ENCODE measurements at regions not wholly inside any gene's neighbourhood (a gene's known extent, or its start where the extent isn't known, plus 50 kb on each side); places are given as distances from the start of the nearest gene placed in this dataset.

DNA sequence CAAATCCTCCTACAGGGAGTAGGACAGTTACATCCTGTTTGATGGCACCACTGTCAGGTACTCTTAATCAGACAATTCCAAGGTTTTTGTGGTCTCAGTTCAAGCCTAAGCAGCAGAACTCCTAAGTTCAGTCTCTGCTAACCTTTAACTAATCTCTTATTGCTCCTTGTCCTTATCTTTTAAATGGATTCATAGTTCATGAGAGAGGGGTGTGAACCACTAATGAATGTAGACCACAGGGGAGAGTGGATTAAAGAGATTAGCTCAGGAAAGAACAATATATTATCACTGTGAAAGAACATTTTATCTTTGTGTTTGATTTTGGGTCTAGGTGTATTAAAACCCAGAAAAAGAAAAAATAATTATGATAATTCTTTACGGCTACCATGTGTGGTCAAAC is 168.9 kb downstream of the DCK start:
- no peak for DNase-seq

- no peak for DNase-seq
Observed at GRCh38 chr4:71163317-71163716, 169.9 kb downstream of the DCK start.

DNA sequence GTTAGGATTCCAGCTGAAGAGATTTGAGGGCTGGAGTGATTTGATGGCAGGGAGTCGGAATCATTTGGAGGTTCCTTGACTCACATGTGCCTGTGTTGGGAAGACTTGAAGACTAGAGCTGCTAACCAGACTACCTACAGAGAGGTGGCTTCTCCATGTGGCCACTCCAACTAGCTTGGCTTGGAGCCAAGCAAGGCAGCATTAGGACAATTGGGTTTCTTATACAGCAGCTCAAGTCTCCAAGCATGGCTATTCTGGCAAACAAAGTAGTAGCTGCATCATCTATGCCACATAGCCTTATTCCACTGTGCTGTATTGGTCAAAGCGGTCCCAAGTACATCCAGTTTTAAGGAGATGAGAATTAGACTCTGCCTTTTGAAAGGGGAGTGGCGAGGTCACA is 171.7 kb upstream of the SLC4A4 start:
- DNase-seq, result no peak

DNA sequence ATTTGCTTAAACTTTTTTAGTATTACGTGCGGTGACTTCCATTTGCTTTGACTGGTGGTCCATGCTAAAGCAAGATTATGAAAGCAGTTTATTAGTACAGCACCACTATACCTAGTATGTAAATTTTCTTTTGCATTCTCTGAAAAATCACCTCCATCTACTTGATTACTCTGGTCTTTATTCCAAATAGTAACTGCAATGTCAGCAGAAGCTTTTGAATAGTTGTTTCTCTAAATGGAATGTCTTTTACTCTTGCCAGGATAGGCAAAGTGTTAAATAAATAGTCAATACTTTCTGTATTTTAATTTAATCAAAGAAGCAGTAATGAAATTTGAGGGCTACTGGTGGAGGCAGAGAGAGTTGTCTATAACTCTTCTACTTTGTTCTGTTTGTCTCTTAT is 167.2 kb upstream of the SLC4A4 start:
- no peak for DNase-seq

DNA sequence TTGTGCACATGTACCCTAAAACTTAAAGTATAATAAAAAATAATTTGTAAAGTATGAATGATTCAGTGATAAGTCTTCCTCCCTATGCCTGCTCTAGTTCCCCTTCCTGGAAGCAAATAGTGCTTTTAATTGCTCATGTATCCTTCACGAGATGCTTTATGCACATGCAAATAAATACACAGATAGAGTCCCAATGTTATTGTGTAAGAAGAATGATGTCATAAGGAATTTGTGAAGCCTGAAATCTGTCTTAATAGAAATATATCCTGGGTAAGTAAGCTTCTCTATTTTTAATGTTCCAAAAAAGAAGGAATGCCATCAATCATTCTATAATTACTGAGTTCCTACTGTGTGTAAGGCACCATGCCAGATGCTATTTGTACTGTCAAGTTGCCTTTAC is 157.5 kb upstream of the SLC4A4 start:
- DNase-seq, result no peak

GRCh38 chr4:71184195-71184781 is 154.5 kb upstream of the SLC4A4 start:
- DNase-seq, result no peak

DNA sequence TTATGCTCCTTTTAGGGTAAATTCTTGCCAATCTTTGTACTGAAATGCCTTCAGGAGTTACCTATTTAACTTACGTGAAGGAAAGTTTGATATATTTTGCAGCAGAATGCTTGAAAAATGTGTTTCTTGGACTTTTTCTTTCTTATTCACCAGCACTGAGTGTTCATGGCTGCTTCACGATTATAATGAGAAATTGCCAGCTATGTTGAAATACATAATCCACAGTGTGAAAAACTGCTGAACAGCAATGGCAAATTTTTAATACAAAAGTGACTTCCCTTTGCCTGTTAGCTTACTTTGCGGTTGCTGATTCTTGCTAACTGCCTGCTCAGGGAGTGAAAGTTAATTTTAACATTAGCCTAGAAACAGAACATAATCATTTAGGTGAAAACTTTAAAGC is 153.8 kb upstream of the SLC4A4 start:
- no peak for DNase-seq

GRCh38 chr4:71186257-71186565 is 152.6 kb upstream of the SLC4A4 start:
- no peak for DNase-seq

DNA sequence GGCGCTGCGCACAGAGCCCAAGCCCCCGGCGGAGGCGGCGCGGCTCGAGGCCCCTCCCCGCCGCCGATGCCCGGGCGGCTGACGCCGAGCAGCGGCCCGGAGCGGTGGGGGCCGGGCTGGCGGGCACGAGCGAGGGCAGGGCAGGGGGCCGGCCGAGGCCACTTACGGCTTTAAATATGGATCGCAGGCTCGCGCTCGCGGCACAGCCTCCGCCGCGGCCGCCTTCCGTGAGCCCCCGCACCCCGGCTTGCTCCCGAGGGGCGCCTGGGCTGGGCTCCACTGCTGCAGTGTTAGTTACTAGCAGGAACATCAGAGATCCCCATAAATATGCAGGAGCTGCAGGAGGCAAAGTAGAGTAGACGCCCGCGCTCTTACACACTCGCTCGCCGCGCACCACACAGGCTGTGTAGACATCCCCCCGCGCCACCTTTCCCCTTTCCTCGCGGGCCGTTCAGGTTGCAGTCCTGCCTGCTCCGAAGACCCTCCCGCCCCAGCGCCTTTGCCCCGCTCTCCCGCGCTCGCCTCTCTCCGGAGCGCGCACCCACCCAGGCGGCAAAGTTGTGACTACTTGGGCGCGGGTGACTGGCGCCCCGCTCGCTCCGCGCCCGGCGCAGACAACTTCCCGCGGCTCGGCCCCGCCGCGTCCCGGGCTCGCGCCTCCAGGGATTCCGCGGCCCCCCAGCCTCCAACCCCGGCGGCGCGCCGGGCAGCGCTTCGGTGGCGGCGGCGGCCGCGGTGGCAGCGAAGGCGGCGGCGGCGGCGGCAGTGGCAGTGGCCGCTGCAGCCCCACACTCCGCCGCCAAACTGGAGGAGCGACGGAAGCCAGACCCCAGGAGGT is 152.0 kb upstream of the SLC4A4 start:
- peak; percentile 8 for DNase-seq

- peak; percentile 10 for DNase-seq
Observed at GRCh38 chr4:71187404-71188155, 151.2 kb upstream of the SLC4A4 start.

- no peak for DNase-seq
Observed at GRCh38 chr4:71188156-71188640, 150.6 kb upstream of the SLC4A4 start.

- DNase-seq, result no peak
Observed at GRCh38 chr4:71188951-71189350, 149.9 kb upstream of the SLC4A4 start.

GRCh38 chr4:71189471-71189870 is 149.3 kb upstream of the SLC4A4 start:
- DNase-seq, result no peak

DNA sequence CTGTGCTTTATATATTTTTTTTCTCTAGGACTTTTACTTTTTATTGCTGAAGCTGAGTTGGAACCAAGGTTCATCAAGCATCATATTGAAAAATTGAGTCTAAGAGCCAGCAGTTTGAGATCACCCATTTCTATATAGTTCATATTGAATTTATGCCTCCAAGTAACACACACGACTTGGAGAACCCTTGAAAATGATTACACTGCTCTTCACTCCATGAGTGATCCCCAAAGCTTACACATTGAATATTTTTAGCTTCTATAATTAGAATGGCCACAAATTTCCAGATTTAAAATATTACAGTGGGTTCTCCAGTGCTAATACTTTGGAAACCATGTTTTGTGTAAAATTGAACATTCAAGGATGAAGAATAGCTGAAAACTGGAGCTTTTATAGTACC is 144.4 kb upstream of the SLC4A4 start:
- DNase-seq, result no peak

DNA sequence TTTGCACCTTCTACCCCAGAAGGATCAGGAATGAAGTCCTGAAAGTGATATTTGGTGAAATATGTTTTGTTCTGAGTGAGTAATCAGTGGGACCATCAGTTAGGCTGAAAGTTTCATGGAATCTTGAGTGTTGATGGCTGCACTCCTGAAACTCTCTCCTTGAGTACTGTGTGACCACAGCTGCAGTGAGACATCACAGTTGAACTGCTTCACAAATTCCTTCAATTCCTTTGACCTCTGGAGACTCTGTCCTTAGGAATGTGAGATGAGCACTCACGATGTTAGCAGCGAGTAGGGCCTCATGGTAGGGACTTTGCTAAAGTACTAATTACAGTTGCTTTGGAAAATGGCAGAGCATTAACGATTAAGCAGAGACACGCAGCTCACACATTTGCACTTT is 142.9 kb upstream of the SLC4A4 start:
- DNase-seq, result no peak

DNA sequence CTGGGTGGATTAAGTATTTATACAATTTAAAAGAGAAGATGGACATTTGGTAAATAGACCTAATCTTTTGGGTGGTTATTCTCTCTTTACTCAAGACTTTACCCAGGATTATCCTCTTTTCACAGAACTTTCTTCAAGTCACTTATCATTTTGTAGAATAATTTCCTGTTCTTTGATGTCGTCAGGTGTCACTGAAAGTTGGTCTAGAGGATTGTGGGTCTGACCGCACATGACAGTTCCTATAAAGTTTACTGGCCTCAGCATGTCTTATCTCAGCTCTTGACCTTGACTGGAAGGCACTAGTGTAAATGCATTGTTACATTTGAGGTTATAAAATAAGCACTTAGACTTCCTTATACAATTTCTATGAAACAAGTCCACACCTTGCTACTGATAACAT is 139.9 kb upstream of the SLC4A4 start:
- DNase-seq, result no peak

DNA sequence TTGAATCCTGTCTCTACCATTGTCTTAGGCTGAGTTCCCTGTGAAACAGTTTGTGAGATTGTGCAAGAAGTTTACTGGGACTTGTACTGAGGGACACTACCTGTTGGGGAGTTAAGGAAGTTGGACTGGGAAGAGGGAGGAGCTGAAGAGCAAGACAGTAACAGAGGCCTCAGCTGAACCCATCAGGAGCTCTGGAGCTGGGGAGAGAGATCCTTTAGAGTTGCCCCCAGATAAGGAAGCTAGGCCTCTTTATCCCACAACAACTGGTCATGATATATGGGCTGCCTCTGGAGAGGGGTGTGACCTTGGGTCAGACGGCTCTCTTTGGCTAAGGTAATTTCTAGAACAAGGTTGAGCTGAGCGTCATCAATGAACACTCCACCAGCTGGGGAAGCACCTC is 137.8 kb upstream of the SLC4A4 start:
- no peak for DNase-seq

DNA sequence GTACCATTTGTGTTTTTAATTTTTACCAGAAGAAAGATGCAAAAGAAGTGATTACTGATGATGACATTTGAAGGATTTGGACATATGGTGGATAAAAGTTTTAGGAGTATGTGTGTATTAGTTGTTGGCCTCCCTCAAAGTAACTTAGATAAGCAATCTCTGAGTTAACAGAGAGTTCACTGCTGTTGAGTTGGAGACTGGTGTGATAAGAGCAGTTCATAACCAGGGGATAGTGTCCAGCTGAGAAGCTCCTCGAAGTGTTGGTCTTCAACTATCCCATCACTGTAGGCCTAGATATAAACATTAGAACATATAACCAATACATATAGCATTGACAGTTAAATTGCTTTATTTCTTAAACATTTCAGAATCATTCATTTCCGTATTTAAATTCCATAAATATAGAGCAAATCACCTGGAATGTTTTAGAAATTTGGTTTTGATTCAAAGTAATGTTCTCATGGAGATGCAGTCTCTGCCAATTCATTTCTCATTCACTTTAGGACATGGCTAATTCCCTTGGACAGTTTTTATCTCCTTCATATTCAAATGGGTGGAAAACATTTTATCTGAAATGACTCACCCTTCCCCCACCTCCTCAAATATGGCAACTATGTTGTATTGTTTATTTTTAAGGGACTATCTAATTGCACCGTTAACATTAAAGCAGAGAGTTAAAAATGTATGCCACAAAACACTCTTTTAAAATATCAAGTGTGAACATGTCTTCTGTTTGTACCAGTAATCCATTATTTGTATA is 136.8 kb upstream of the SLC4A4 start:
- DNase-seq, result no peak

DNA sequence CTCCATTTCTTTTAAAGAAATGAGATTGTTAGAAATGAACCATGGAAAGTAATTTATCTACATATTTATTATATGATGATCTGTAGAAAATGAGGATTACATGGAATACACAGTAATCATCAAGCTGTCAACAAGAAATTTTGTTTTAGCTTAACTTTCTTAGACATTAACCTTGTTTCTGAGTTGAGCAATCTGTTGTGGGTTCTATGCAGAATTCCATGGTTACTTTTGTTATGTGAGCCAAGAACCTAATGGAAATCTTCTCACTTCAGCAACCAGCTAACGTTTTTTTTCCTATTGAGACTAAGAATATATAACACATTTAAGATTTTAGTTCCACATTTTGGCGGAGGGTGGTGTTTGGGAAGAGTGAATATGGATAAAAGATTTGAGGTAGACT is 136.1 kb upstream of the SLC4A4 start:
- DNase-seq, result no peak

DNA sequence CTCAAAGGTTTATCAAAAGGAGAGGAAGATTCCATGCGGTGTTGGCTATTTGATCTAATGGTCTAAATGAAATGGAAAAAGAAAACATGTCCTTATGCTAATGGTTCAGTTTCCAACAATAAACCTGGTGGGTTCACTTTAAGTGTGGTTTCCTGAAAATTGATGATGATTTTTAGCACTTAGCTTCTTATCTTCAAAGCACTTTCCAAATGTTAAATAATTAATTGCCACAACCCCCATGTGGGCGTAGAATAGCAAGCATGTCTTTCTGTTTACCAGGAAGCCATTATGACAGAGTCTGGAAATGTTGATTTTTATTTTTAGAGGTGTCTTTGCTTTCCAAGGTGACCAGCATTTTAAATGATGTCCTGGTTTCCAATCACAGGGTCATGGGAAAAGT is 134.8 kb upstream of the SLC4A4 start:
- DNase-seq, result no peak

DNA sequence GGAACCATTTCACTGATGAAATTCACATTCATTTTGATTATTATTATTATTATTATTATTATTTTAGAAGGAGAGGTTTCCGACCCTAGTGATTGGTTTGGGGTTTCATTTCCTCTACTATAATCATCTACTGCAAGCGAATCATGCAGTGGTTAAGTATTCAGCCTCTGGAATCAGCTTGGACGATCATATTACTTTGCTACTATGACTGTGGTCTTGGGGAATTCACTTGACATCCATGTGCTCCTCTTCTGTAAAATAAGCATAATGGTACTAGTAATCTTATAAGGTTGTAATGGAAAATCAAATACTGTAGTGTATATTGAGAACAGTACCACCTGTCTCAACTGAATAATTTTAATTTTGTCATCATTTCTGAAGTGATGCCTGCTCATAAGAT is 132.1 kb upstream of the SLC4A4 start:
- DNase-seq, result no peak

- DNase-seq, result no peak
Observed at GRCh38 chr4:71209161-71209560, 129.7 kb upstream of the SLC4A4 start.

DNA sequence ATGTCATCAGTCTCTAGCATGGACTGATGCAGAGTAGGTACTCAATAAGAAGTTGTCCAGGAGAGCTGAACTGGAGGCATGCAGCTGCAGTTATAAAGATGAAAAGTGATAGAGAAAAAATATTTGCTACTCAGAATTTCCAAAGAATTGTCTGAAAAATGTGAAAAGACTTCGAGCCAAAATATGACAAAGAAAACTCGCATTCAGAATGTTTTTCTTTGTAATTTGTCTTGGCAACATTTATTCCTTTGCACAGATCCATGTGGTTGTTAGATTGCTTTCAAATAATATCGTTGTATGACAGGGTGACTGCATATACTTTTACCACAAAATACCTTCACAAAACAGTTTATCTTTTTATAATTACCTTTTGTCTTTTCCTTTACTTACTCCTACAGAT is 128.0 kb upstream of the SLC4A4 start:
- no peak for DNase-seq
